Forelimb muscle (tissue), 1 donor: ENCODE measurements at regions not wholly inside any gene's neighbourhood (a gene's known extent, or its start where the extent isn't known, plus 50 kb on each side); places are given as distances from the start of the nearest gene placed in this dataset.
"Not testable (repeated sequence)": the region's sequence is repeated elsewhere in the genome, so short reads cannot be mapped to it uniquely, and the experiment has no call there.

Experiments used
- DNase-seq: peaks from one replicate; pipeline ENCODE4 v3.0.0-alpha.2; 2013; ENCODE audit warnings: low read depth

DNA sequence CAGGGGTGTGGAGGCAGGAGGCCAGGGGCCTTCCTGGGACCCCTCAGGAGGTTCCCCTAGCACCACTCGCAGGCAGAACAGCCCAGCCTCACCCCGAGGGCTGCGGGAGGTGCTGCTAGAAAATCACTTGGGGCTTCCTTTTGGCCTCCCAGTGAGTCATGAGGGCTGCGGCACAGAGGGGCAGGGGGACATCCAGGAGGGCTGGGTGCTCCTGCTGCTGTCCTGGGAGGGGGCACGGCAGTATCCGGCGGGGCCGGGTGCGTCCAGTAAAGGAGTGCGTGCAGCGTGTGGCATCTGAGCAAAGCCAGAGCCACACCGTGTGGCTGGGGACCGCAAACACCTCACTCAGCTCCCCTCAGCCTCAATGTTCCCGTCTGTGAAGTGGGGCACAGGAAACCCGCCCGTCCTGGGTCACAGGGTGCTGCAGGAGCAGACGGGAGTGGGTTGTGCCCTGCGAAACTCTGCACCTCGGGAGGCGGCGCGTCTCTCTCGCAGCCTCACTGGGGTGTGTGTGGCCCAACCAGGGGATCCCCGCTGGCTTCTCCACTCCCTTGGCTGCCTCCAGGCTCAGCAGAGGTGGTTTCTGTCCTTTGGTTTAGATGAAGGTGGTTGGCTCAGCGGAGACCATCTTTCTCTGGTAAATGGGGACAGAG lies 117.3 kb upstream of the ZNF469 start:
- not testable (repeated sequence) for DNase-seq

DNA sequence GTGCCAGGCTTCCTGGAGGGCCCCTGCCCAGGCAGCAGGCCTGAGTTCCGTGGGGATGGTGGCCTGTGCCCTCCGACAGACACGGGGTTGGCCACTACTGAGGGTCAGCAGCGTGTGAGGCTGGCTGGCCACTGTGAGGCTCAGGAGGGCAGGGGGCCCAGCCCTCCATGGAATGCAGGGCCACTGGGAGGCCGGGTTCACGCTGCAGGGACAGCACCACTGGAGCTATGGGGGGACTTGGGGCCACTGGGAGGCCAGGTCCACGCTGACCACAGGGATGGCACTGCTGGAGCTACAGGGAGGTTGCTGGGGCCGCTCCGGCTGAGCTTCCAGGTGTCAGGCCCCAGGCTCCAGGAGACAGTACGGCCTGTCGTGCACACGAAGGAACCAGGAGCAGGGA lies 116.7 kb upstream of the ZNF469 start:
- DNase-seq: not testable (repeated sequence)

- not testable (repeated sequence) for DNase-seq
Observed at GRCh38 chr16:88266935-88267551, 115.7 kb upstream of the ZNF469 start.

DNA sequence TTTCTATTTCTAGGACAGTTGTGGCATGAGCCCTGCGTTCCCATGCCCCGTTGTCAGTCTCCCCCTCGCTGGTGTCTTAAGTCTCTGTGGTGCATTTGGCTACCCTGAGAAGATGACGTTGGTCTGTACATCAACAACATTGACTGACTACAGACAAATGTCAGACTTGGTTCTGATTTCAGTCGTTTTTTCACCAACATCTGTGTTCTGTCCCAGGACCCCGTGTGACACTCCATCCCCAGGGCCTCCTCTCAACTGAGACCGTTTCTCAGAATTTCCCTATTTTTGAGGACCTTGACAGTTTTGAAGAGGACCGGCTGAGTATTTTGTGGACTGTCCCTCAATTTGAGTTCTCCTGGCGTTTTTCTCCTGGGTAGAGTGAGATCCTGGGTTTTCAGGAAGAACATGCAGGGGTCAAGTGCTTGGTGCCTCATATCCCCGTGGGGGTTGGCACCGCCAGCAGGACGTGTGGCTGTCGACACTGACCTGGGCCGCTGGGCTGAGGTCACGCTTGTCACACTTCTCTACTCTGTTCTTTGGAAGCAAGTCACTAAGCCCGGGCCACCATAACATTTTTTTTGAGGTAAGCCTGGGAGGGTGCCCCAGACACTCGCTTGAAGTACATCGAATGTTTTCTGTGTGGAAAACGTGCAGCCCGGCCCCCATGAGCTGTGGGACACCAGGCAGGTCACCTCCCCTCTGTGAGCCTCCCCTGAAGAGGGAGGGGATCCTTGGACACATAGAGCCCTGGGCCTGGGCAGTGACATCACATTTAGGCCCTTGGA lies 114.4 kb upstream of the ZNF469 start:
- DNase-seq: not testable (repeated sequence)

DNA sequence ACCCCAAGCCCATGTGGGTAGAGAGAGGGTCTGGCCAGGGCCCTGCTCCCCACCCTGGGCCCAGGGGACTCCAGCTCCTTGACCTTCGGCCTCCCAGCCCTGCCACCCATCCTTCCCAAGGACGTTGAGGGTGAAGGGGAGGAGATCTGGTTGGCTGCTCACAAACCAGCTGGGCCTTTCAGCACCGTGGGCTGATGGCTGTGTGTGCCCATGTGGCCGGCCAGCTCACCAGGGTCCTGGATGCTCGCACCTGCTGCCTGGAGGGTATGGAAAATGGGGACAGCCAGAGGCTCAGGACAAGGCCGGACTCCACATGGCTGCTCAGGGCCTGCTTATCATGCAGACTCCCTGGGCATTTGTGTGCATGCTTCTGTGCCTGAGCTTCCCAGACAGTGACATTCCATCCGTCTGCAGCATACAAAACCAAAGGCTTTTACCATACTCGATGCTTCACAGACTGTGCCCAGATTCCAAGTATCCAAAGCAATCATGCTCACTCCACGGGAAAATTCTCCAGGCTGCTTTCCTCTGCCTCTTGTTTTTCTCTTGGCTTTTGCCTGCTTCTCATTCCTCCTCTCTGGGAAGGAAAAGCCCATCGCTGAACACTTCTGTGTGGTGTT lies 112.5 kb upstream of the ZNF469 start:
- DNase-seq: not testable (repeated sequence)

DNA sequence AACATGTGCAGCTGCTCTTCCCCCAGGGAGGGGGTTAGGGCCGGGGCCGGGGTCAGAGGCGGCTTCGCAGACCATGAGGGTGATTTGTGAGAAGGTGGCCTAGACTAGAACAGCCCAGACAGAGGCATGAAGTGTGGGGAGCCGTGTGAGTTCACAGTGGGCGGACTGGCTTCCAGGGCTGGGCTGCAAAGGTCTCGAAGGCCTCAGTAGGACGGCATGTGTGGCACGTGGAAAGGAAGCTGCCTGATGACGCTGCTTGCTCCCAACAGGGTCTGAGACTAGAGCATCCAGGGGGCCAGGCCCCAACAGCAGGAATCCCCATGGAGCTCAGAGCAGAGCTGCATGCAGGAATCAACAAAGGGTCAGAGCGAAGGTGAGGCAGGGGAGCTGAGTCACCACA lies 111.5 kb upstream of the ZNF469 start:
- not testable (repeated sequence) for DNase-seq

GRCh38 chr16:88271776-88272175 lies 111.0 kb upstream of the ZNF469 start:
- not testable (repeated sequence) for DNase-seq

- DNase-seq: not testable (repeated sequence)
Observed at GRCh38 chr16:88272437-88272836, 110.3 kb upstream of the ZNF469 start.

DNA sequence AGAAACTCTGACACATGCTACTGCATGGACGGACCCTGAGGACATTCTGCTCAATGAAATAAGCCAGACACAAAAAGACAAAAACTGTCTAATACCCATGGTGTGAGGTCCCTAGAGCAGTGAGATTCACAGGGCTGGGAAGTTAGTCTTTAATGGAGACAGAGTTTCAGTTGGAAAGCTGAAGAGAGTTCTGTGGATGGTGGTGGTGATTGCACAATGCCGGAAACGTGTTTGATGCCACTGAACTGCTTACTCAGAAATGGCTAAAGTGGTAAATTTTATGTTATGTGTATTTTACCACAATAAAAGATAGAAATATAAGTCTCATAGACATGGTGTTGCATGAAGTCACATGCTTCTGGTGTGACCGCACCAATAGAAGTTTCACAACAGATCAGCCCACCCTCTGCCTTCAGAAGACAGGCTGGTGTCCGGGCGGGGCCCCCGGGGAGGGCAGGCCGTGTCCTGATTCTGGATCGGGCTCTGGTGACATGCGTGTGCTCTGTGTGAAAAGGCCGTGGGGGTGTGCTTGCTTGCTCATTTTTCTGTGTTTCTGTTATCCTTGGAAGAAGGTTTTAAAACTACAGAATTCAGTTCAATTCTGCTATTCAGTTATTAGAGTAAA lies 108.5 kb upstream of the ZNF469 start:
- DNase-seq: not testable (repeated sequence)

- no peak for DNase-seq
Observed at GRCh38 chr16:88274847-88275246, 107.9 kb upstream of the ZNF469 start.

DNA sequence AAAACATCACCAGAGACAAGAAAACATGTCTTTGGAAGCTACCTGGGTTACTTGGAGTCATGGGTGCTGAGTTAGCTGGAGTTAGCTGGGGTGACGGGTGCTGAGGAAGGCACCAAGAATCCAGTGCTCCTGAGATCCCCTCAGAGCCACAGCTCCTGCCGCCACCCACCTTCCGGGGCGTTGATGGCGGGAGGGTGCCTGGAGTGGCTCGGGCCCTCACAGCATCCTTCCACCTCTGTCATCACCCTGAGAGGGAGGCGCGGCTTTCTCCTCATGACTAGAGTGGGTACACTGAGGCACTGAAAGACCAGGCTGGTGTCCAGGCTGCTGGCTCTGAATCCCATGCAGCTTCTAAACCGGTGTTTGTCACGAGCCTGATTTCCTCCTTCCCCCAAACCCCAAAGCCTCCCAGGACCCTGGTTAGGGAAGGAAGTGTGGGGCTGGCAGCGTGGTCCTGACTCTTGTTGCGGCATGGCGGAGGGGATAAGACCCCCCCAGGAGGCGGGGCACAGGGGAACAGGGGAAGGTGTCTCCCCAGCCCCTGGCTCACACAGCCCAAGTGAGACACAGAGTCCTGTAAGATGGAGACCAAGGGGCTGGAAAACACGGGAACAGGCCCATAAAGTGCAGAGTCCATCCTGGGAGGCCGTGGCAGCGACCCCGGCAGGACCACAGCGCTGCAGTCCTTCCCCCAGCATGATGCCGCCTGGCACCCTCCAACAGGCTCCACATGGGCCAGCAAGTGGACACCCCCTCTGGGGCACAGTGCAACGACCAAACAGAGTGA lies 107.2 kb upstream of the ZNF469 start:
- not testable (repeated sequence) for DNase-seq

DNA sequence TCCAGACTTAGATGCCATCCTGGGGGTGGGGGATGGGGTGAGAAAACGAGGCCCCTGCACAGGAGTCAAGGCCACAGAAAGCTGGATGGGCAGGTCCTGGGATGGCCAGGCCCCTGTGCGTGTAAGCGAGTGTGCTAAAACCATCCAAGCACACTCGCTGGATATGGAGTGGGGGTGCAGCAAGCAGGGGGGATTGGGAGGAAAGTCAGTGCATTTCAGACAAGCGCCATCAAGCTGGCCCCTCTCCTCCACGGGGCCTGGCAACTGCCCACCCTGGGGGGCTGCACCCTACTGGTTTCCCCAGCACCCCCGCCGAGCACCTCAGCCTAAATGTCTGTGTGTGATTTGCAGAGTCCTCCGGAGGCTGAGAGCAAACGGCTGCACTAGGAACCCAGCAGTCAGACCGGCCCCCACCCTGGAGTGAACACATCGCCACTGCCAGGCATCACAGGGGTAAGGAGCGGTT lies 106.6 kb upstream of the ZNF469 start:
- not testable (repeated sequence) for DNase-seq

GRCh38 chr16:88276591-88276990 lies 106.2 kb upstream of the ZNF469 start:
- no peak for DNase-seq

DNA sequence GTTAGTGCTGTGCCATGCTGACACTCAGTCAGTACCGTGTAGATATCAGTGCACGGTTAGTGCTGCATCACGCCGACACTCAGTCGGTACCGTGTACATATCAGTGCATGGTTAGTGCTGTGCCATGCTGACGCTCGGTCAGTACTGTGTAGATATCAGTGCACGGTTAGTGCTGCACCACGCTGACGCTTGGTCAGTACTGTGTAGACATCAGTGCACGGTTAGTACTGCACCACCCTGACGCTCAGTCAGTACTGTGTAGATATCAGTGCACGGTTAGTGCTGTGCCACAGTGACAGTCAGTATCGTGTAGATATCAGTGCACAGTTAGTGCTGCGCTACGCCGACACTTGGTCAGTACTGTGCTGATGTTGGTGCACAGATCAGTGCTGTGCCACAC lies 102.8 kb upstream of the ZNF469 start:
- no peak for DNase-seq

DNA sequence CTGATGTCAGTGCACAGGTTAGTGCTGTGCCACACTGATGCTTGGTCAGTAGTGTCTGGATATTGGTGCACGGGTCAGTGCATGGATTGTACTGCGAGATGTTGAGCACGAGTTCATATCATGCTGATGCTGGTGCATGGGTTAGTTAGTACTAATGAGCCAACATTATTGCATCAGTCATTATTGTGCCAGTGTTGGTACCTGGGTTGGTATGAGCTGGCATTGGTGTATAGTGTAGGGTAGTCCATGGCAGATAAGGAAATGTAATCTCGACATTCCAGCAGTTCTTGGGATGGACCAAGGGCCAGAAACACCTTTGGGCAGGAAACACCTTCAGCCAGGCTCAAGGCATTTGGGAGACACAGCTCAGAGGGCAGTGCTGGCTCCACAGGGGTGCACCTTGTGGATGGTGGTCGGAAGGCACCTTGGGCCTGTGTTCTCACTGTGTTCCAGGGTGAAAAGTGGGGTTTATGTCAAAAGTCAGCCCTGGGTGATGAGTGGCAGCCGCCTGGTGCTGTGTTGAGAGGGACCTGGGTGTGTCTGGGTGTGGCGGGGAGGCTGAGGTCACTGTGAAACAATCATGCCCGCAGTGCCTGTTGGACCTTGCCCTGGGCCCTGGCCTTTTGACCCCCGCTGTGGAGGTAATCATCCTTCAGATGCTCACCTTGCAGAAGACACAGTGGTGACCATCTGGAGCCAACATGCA lies 100.7 kb upstream of the ZNF469 start:
- DNase-seq: no peak

GRCh38 chr16:88282564-88283395 lies 100.0 kb upstream of the ZNF469 start:
- DNase-seq: no peak

- no peak for DNase-seq
Observed at GRCh38 chr16:88283596-88283995, 99.2 kb upstream of the ZNF469 start.

DNA sequence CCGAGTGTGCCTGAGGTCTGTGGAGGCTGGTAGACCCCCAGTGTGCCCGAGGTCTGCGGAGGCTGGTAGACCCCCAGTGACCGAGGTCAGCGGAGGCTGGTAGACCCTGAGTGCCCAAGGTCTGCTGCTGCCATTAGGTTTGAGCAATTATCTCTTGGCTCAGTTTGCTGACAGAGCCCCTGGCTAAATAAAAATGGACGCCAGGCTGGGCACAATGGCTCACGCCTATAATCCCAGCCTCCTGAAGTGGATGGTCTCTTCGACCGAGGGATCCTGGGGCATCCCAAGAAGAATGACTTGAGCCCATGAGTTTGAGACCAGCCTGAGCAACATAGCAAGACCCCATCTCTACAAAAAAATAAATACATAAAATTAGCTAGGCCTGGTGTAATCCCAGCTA lies 98.7 kb upstream of the ZNF469 start:
- no peak for DNase-seq
